ENCODE measurements at regions not wholly inside any gene's neighbourhood (a gene's known extent, or its start where the extent isn't known, plus 50 kb on each side); places are given as distances from the start of the nearest gene placed in this dataset.
A peak's percentile ranks its signal among the peaks of the same experiment; 100 is the strongest.
"Not testable (repeated sequence)": the region's sequence is repeated elsewhere in the genome, so short reads cannot be mapped to it uniquely, and the experiment has no call there.

DNA sequence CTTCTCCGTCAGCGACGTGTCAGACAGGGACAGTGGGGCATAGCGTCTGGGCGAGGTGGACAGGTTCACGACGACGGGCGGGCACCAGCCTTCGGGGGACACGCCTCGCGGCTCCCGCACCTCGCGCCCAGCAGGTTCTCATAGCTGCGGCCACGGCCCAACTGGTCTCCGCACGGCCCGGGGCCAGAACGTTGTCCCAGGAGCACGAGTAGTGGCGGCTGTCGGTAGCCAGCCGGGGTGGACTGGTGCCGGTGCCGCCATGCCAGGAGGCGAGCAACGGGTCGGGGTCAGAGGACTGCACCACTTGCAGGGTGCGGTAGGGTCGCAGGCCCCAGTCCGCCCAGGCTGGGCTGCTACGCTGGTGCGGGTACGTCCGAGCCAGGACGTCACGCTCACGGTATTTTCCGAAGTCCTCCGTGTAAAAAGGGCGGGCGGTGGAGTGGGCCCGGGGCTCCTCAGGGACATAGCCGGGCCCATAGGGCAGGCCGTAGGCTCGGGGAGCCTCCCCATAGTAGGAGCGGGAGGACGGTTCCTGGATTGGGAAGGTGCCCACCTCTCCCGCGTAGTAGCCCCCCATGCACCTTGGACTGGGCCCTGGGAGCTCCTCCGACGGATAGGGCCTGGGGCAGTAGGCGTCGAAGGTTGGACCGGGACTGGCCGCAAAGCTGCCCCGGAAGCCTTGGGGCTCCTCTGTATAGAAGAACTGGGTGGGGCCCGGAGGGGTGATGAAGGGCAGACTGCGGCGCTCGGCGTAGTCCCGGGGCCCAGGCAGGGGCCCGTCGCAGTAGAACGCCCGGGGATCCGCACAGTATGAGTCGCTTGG lies 301.2 kb downstream of the CCDC74A start:
- DNase-seq (ENCODE audit: low spot score), result not testable (repeated sequence)

DNA sequence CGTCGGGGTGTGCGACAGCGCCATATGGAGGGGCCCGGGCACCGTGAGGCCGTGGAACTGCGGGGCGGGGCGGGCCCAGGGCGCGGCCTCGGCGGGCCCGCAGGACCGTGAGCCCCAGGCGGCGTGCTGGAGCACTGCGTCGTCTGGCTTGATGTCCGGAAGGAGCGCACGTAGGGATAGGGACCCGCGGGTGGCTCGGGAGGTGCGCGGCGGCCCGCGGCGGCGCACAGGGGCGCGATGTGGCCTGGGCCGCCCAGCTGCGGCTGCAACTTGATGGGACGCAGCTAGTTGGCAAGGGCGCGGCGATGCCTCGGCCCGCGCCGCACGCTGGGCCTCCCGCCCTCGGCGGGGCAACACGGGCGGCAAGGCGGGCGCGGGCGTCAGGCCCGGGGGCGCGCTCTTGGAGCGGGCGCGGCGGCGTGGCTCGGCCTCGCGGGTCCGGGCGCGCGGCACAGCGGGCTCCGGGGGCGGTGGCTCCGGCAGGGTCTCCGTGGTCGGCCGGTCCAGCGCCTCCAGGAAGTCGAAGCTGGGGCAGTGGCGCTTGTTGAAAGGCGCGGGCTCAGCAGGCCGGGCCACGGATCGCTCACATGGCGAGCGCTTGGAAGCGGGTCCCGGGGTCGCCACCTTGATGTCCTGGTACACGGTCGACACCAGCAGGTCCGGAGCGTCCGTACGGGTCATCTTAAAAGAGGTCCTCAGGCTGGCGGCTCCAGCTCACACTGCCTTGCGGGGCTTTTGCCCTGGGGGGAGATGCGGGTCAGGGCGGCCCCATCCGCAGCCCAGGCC lies 302.0 kb downstream of the CCDC74A start:
- not testable (repeated sequence) for DNase-seq (ENCODE audit: low spot score)

DNA sequence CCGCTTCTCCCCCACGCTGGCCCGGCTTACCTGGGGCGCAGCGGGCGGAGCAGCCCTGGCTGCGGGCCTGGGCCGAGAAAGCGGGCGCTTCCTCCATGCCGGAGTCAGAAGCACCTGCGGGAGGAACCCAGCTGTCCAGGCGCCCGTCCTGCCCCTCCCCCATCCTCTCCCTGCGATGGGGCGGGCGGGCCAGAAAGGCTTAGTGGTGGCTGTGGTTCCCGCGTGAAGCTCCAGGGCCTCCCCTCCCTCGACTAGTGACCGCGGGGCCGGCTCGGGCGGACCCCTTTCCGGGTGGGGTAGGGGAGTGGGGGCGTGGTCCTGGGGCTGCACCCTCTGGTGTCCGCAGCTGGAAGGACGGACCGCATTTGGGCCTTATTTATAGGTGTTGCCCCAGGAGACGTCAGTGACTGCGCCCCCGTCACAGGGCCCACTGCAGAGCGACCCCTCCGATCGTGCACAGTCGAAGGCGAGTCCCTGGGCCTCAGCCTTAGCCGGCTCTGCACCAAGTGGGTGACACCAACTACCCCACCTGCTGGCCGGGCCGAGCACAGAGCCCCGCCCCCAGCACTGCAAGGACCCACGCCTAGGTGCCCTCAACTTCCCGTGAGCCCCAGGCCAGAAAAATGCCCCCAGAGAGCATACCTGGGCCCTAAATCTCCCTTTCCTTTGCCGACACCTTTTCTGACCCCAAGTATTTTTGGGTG lies 302.7 kb downstream of the CCDC74A start:
- DNase-seq (ENCODE audit: low spot score), result not testable (repeated sequence)

DNA sequence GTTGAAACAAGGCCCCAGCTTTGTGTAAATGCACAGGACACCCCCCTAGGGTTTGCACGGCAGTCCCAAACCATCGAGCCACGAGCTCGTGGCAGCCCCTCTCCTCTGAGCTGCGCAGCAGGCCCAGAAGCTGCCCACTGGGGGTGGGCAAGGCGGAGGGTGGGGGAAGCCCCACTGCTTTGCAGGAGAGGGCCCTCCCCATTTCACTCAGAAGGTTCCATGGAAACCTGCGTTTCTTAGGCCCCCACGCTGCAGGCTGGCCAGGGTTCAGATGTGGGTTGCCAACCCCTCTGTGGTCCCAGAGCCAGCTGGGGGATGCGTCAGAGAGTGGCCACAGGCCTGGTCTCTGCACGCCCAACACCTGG lies 303.2 kb downstream of the CCDC74A start:
- not testable (repeated sequence) for DNase-seq (ENCODE audit: low spot score)

DNA sequence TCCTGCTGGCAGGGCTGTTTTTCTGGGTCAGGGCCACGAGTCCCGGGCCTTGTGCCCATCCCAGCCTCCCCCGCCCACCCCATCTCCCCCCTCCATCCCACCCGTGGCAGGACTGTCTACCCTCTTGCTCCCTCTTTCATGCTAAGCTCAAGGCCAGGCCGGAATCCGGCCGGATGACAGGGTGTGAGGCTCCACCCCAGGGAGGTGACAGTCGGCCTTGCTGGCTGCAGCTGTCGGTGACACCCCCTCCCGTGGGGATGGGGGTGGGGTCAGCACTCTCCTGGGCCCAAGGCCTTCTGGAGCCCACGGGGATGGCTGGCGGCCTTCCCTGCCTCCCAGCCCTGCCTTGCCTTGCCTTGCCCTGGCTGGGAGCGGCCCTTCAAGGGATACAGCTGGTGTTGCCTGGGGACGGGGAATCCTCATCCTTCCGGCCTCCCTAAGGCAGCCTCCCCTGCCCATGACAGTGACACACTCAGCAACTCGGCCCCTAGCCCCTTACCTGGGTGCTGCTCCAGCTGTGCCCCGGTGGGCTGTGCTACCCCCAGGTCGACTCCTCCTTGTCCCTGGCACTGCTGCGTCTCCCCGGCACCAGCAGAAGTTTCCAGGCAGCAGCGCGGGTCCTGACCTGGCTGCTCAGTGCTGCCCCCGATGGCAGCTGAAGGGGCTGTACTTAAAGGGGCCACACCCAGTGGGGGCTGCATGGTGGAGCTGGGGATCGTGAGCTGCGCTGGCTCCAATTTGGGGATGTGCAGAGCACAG lies 303.9 kb downstream of the CCDC74A start:
- DNase-seq (ENCODE audit: low spot score), result peak; percentile 25

DNA sequence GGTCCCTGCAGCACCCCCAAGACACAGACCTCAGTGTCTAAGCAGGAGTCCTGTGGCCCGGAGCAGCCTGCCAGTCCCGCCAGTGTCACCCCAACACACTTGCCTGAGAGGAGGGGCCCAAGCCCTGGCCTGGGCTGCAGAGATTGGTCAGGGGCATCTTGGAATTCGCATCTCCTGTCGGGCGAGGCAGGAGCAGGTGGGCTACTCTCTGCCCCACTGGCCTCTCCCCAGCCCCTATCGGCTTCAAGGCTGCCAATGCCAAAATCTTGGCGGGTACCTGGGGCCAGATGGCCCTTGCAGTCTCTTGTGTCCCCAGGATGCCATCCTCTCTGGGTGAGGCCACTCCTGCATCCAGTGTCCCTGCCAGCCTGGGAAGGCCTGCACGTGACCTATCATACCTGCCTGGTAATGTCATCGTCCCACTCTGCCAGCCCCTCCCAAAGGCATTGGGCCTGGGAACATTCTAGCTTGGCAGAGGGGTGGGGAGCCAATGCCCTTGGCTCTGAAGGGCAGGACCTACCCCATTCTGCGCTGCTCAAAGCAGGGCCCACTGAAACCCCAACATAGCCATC lies 304.6 kb downstream of the CCDC74A start:
- not testable (repeated sequence) for DNase-seq (ENCODE audit: low spot score)

DNA sequence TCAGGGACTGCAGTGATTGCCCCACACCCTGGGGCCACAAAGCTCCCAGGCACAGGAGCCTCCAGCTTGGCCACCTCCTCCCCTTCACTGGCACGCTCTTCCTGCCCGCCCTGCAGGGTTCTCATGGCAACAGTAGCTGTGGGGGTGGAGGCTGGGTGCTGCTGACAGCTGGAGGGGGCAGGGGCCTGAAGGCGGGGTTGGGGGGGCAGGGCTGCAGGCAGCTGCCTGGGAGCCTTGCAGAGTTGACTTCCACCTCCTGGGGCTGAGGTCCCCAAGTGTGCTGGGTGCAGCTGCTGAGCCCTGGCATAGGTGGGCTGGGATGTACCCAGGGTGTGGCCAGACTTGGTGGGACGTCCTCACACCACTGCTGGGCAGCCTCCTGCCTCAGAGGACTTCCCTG lies 305.2 kb downstream of the CCDC74A start:
- peak; percentile 56 for DNase-seq (ENCODE audit: low spot score)

DNA sequence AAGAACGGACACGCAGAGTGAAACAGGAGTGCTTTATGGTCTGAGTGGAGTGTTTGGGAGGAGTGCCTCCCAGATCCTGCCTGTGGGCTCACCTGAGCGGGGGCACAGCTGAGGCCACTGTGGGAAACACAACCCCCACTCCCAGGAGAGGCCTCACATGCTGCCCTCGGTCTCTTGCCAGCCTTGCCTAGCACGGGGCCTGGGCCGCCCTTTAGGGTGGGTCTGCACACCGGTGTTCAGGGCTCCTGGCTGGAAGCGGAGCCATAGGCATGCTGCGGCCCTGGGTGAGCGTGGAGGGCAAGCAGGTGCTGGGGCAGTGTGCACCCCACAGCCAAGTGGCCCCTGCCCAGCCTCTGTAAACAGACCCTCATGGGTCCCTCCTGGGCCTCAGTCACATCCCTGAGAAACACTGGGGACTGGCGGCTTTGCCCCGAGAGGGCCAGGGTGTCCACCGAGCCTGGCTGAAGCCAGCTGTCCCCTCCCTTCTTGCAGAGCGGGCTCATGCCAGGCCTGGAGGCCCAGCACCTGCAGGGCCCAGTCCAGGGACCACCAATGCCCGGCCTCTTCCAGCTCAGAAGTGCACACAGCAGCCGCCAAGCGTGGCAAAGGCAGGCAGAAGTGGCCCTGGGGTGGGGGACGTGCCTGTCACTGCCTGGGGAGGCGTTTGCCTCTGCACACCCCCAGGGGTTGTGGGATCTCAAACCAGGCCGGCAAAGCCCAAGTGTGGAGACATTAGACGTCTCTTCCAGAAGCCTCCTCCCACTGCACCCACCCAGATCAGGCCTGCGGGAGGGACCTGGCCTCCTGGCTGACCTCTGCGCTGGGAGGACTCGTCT lies 305.9 kb downstream of the CCDC74A start:
- DNase-seq (ENCODE audit: low spot score), result not testable (repeated sequence)

DNA sequence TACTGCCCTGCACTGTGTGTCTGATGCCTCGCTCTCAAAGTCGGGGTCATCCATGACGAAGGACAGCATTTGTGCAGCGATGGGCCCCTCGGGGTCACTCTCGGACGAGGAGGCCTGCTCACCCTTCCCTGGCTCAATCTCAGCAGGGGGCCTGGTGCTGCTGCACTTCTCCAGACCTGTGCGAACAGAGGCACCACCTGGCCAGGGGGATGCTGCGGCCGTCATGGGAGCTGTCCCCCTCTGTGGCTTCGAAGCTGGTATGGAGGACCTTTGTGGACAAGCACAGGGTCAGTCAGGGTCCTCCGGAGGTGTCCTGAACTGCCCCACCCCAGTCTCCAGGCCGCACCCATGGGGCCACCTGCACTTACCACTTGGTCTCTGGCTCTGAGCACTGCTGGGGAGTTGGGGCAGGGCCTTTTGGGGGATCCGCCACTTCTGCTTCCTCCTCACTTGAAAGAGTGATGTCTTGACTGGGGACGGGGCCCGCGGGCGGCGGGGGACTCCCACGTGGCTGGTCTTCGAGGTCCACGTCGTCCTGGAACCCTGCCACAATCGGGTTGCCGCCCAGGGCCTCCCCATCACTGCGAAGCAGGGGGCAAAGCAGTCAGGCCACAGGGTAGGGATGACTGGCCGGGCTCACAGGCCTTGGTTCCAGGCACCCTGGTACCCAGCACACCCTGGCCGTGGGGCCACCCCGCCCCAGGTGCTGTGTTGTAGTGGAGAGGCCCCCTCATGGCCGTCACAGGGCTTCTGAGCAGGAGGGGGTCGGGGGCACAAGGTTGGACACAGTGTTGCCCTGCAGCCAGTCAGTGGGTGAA lies 306.7 kb downstream of the CCDC74A start:
- DNase-seq (ENCODE audit: low spot score), result not testable (repeated sequence)

DNA sequence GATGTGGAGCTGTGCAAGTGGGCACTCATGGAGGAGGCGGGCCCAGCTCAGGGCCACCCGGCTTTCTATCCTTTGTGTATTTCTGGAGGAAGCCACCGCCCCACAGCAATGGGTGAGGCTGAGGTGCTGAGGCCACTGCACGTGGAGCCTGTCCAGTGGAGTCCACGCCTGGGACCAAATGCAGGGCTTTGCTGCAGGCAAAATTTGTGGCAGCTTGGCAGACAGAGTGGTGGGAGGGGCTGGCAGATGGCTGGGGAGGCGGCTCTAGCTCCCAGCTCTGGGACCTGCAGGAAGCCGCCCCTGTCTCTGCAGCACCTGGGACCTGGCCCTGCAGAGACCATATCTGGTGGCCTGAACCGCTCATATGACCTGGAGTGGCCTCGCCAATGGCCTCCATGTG lies 307.3 kb downstream of the CCDC74A start:
- DNase-seq (ENCODE audit: low spot score), result not testable (repeated sequence)

DNA sequence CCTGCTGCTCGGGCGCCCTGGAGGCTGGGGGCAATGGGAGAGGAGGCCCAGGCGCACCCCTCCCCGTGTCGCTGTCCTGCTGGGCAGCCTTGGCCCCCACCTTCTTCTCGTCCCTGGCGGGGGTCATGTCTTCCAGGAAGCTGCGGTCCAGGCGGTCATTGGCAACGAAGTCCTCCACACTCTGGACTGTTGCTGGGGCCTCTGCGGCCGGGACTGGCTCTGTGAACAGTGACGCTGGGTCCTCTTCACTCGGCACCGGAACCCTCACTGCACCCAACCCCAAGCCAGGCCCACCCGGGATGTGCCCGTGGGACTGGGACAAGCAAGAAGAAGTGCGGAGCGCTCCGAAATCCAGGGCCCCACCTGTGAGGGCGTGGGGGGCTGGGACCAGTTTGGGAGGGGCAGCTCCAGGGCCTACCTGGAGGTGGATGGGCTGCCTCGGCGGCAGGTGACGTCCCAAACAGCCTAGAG lies 308.0 kb downstream of the CCDC74A start:
- no peak for DNase-seq (ENCODE audit: low spot score)

DNA sequence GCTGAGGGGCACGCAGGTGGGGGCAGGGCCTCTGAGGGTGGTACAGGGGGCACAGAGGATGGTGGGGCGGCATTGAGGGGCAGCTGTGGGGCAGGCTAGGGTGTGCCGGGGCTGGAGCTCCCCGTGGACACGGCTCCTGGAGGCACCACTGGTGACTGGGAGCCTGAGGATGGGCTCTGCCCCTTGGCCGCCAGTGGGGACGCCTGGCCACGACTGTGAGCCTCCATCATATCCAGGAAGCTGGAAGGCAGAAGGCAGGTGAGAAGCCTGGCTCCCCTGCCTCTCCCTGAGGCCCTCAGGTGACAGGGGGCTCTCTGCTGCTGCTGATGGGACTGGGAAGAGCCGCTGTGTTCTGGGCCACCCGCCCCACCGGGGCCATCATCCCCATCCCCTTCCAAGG lies 308.4 kb downstream of the CCDC74A start:
- DNase-seq (ENCODE audit: low spot score), result not testable (repeated sequence)

DNA sequence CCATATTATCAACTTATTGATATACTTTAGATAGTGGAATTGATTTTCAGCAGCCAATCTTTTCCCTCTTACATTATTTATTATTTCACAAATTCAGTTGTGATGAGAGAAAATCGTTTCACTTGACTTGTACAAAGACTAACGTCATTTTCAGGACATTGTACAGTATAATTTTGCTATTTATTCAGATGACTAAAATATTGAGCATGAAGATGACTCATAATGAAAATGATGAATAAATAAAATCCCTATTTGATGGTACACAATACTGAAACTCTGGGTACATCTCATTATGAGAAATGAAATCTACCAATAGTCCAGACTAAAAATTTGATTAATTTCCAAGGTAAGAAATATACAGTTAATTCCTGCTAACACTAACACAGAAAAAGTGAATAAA lies 316.4 kb downstream of the CCDC74A start:
- DNase-seq (ENCODE audit: low spot score), result not testable (repeated sequence)

DNA sequence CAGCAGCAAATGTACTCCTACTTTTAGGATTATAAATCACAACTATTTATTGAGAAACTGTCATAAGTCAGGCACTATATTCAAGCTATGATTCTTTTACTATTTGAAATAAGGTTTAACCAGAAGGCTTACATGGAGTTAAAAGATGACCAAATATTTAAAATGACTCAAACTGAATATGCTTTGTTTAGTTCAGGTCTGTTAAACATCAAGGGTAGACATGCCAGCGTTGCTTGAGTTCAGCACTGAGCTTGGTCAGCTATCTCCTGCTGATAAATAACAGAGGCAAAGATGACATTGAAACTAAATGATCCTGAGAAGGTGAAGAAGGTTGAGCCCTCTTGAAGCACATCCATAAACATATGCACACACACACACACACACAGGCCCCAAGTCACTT lies 305.6 kb downstream of the ANKRD30BL start:
- not testable (repeated sequence) for DNase-seq (ENCODE audit: low spot score)

DNA sequence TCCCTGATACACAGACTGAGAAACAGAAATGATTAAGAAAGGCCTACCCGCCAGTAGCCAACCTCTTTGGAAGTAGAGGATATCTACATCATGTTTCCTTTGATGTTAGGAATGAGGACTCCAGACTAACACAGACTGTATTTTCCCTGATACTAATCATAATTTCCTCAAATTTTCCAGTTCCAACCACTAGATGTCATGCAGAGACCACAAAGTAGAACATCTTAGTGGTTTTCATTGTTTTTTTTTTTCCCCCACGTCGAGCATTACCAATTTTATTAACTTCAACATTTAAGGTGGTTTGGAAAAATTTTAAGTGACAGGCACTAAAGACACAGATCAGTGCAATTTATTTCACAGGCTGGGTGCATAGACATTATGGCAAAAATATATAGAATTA lies 303.6 kb downstream of the ANKRD30BL start:
- DNase-seq (ENCODE audit: low spot score), result not testable (repeated sequence)

Measured in putamen (tissue), 1 donor.